Mucosa of stomach (tissue), 1 donor: ENCODE measurements at regions not wholly inside any gene's neighbourhood (a gene's known extent, or its start where the extent isn't known, plus 50 kb on each side); places are given as distances from the start of the nearest gene placed in this dataset.

ENCODE experiments used
- H3K27me3 ChIP-seq: one replicate; pipeline ENCODE4 v1.7.0; 2013; ENCODE audit warnings: mild to moderate bottlenecking, low read length; ENCODE audit not compliant: control insufficient read depth, insufficient read depth
- H3K36me3 ChIP-seq: one replicate; pipeline ENCODE4 v1.7.0; 2013; ENCODE audit warnings: low read length; ENCODE audit not compliant: control insufficient read depth, insufficient read depth
- H3K4me1 ChIP-seq: one replicate; pipeline ENCODE4 v1.7.0; 2013; ENCODE audit warnings: mild to moderate bottlenecking, low read length; ENCODE audit not compliant: control insufficient read depth, insufficient read depth
- H3K4me3 ChIP-seq: one replicate; pipeline ENCODE4 v1.7.0; 2013; ENCODE audit warnings: low read length
- H3K9ac ChIP-seq: one replicate; pipeline ENCODE4 v1.7.0; 2013; ENCODE audit warnings: mild to moderate bottlenecking, low read length, moderate library complexity
- H3K9me3 ChIP-seq: one replicate; pipeline ENCODE4 v1.7.0; 2013; ENCODE audit warnings: mild to moderate bottlenecking, low read length, moderate library complexity; ENCODE audit not compliant: control insufficient read depth
- donor health status: Pancreatic carcinoma.

DNA sequence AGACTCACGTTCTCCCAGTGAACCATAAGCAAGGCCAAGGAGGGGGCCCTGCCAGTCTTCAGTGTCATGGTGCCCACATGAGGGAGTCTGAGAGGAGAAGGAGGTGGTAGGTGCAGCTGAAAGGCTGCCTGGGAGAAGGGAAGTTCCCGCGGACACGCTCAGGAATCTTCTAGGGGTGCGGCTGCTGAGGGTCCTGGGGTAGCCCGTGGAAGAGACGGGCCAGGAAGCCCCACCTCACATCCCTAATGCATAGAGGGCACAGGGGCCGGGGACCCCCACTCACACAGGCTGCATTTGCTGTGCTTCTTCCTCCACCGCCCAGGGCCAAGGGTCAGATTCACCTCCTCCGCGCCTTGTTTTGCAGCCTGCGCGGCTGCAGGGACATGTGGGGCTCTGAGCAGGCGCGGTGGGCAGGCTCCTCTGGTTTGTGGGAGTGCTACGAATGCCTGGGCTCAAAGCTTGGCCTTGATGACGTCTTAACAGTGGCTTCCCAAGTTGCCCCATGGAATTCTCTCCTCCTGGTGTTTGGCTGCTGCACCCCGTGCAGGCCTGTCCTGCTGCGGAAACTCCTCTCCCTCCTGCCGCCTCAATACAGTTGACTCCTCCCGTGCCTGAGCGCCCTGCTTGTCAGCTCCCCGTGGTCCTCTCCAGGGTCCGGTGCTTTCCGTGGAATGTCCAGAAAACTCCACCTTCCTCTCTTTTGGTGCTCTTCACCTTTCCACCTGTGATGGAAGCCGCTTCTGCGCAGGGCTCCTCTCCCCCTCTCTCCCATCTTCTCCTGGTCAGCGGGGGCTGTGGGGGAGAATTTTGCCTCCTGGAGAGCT is 95.7 kb downstream of the VAPA start:
- no peak overlapping the region for H3K4me3 ChIP-seq
- no peaks in the 10 kb centered on the region for H3K4me1 ChIP-seq
- no peak overlapping the region for H3K9ac ChIP-seq
- H3K36me3 ChIP-seq = no peaks in the 10 kb centered on the region
- no peaks in the 10 kb centered on the region for H3K9me3 ChIP-seq
- H3K27me3 ChIP-seq = no peaks in the 10 kb centered on the region

DNA sequence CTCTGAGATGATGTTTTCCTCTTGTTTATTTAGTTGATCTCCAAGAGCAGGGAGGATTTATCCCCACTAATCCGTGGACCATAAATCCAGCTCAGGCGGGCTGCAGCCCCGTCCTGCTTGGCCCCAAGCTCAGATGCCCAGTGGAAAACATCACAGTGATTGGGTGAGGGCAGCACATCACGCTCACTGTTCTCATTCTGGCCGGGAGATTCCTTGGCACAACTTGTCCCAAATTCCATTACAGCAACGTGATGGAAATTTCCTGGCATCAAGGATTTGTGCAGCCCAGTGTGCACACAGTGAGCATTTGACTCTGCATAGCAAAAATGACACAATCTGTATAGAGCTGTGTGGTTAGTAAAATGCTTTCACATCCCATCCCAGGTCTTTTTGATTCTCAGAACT is 96.8 kb downstream of the VAPA start:
- Histone ChIP-seq H3K4me1 (no peaks in the 10 kb centered on the region), H3K9me3 (no peaks in the 10 kb centered on the region), H3K36me3 (no peaks in the 10 kb centered on the region), H3K4me3 (no peak overlapping the region), H3K27me3 (no peaks in the 10 kb centered on the region), H3K9ac (no peak overlapping the region)

DNA sequence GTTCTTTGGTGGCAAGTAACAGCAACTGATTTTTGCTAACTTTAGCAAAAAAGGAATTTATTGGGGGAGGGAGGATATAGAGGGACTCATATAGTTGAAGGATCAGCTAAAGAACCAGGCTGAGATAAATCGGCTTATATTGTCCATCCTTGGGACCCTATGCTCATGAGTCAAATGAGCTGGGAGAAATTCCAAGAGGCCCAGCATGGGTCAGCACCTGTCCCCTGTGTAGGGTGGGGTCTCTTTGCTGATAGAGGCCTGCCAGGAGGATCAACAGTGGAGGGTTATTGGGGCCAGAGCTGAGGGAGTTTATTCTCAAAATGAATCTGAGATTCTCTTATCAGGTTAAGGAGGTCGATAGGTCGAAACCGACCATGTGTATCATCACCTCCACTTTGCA is 97.2 kb downstream of the VAPA start:
- Histone ChIP-seq H3K4me1 (no peaks in the 10 kb centered on the region), H3K27me3 (no peaks in the 10 kb centered on the region), H3K4me3 (no peak overlapping the region), H3K9ac (peak overlapping the region; percentile 16), H3K9me3 (no peaks in the 10 kb centered on the region), H3K36me3 (no peaks in the 10 kb centered on the region)

DNA sequence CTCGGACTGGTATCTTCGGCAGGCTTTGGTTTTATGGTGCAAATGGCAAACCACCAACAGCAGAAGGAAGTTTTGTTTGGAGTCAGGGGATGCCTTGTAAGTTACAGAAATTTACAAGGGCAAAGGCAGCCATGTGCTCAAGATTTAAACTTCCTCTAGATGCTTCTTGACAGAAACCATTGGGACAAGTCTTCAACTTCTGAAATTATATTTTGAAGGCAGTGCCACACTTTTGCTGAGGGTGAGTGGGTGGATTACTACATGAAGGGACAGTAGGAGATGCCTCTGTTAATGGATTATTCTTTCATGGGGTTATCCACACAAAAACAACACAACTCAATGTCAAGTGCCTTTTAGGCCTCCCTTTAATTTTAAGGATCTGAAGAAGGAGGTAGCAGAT is 97.9 kb downstream of the VAPA start:
- Histone ChIP-seq H3K9ac (no peak overlapping the region), H3K27me3 (no peaks in the 10 kb centered on the region), H3K9me3 (no peaks in the 10 kb centered on the region), H3K4me1 (no peaks in the 10 kb centered on the region), H3K4me3 (no peak overlapping the region), H3K36me3 (no peaks in the 10 kb centered on the region)

DNA sequence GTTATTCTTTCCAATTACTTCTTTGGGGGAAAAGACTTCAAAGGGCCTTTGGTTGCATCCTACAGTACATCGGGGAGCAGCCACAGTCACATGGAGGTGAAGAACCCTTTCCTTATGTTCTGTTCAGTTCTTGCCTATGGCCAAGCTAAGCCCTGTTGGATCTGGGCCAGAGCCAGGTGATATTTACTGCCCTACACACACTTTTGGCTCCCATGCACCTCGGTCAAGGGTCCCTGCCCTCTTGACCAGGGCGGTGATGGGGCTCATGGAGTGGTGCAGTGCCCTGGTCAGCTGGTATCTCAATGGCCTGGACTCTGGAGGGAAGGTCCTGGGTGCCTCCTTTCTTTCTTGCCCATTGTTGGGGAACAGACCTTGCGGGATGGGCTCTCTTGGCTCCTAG is 98.7 kb downstream of the VAPA start:
- Histone ChIP-seq H3K4me3 (no peak overlapping the region), H3K4me1 (no peaks in the 10 kb centered on the region), H3K9me3 (no peaks in the 10 kb centered on the region), H3K27me3 (no peaks in the 10 kb centered on the region), H3K36me3 (no peaks in the 10 kb centered on the region), H3K9ac (no peak overlapping the region)

DNA sequence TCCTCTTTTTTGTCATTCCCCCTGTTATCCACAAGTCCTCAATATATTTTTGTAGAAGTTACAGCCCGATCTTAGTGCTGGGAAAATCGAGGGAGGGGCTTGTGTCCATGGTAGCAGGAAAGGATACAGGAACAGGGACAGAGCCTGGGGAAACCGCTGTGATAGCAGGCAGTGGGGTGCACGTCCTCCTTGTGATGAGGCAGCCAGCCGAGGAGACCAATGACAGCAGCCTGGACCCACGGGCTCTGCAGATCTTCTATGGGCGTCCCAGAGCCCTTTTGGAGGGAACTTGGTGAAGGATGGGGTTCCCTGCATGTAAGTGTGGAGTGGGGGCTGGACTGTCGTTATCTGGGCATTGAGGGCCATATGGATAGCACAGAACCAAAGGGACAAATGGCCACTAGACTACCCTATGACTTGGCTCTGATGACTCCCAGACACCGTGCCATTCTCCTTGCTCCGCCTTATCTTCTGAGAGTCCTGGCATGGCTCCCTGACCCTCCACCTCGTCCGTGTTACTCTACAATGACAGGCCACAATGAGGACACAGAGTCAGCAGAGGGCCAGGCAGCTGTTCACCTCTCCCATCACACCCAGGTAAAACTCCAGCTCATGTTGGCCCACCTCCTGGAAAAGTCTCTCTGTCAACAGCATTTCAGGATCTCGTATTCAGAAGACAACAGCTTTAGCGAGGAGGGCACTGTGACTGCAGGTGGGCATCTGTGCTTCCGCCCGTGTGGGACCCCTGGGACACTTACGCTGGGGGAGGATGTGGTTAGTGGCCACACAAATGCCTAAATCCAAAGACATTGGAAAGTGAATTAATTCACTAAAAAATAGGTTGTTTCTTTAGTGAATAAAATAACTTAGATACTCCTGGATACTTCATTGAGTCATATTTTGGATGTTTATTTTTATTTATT is 100.1 kb downstream of the VAPA start:
- Histone ChIP-seq H3K27me3 (no peaks in the 10 kb centered on the region), H3K36me3 (no peaks in the 10 kb centered on the region), H3K4me3 (no peak overlapping the region), H3K4me1 (no peaks in the 10 kb centered on the region), H3K9me3 (no peaks in the 10 kb centered on the region), H3K9ac (no peak overlapping the region)

DNA sequence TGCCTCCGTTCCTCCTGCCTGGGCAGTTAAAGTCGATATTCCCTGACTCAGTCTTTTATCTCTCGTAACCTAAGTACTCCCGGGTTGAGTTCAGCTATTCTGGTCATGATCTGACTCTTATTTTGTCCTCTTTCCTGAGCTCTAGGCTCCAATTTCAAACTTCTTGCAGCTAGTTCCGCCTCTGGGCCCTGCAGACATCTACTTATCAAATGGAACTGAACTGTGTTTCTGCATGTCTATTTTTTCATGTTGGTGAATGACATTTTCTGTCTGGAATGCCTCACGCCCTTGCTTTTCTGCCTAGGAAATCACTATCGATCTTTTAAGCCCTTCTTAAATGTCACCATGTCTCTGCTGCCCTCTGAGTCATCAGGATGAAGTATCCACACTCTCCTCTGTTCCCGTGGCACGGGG is 101.5 kb downstream of the VAPA start:
- no peak overlapping the region for H3K9ac ChIP-seq
- no peak overlapping the region for H3K4me3 ChIP-seq
- H3K4me1 ChIP-seq = no peaks in the 10 kb centered on the region
- no peaks in the 10 kb centered on the region for H3K9me3 ChIP-seq
- no peaks in the 10 kb centered on the region for H3K27me3 ChIP-seq
- H3K36me3 ChIP-seq = no peaks in the 10 kb centered on the region

DNA sequence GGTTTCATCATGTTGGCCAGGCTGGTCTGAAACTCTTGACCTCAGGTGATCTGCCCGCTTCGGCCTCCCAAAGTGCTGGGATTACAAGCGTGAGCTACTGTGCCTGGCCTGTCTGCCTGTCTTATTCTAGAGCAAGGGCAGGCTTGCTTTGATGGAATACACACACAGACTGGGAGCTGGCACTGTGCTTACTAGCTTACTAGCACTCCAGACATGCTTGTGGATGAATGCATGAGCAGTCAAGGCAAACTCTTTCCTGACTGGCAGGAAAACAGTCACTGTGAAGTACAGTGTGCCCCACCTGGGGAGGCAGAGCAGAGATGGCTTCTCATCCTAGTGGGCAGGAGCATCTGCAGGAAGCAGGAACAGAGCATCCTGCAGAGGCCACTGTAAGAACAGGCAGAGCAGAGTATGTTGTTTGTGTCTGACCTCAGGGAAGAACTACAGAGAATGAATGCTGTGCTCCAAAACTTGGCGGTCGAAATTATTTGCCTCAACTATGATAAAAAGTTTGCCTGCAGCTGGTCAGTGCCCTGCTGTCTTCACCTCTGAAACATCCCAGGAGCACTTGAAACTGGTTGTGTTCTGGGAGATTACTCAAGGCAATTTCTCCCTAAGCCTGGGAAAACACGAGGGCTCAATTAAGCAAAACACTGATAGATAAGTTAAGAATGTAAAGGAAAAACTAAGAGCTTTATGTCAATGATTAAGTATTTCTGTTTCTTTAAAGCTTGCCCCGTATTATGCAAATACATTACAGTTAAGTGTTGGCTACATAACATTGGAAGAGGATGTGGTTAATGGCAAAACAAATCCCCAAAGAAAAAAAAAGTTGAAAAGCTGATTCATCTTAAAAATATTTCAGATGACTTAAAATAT is 102.4 kb downstream of the VAPA start:
- H3K4me1 ChIP-seq = no peaks in the 10 kb centered on the region
- H3K9ac ChIP-seq = no peak overlapping the region
- no peaks in the 10 kb centered on the region for H3K27me3 ChIP-seq
- H3K9me3 ChIP-seq = no peaks in the 10 kb centered on the region
- H3K4me3 ChIP-seq = no peak overlapping the region
- H3K36me3 ChIP-seq = no peaks in the 10 kb centered on the region

DNA sequence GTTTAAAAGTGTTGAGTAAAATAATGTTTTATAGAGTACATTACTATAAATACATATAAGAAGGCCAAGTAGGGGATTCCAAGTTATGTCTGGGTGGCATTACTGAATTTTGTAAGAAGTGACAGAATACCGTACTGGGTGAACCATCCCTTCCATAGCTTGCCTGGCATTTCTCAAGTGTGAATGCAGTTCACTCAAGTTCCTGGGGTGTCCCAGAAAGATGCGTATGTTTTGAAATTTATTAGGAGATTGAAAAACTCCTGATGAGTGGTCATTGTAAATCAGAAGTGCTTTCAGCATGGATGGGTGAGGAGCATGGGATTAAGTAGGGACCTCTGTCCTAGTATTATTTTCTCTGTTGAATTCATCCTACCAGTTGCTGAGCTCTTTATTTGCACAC is 103.2 kb downstream of the VAPA start:
- Histone ChIP-seq H3K27me3 (no peaks in the 10 kb centered on the region), H3K4me1 (no peaks in the 10 kb centered on the region), H3K9me3 (no peaks in the 10 kb centered on the region), H3K9ac (no peak overlapping the region), H3K4me3 (no peak overlapping the region), H3K36me3 (no peaks in the 10 kb centered on the region)

DNA sequence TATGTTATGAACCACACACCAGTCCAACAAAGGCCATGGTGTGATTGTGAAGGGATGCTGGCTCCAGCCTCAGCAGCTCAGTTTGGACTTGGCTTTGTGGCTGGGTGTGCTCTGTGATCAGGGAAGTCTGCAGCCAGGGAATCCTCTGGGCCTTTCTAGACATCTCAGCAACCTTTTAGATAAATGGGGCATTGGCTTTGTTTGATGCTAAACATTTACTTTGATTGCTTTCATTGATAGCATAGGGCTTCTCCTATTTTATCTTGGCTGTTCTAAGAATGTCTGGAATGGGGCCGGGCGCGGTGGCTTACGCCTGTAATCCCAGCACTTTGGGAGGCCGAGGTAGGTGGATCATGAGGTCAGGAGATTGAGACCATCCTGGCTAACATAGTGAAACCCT is 104.5 kb downstream of the VAPA start:
- Histone ChIP-seq H3K27me3 (no peaks in the 10 kb centered on the region), H3K9ac (no peak overlapping the region), H3K4me3 (no peak overlapping the region), H3K9me3 (no peaks in the 10 kb centered on the region), H3K36me3 (no peaks in the 10 kb centered on the region), H3K4me1 (no peaks in the 10 kb centered on the region)

DNA sequence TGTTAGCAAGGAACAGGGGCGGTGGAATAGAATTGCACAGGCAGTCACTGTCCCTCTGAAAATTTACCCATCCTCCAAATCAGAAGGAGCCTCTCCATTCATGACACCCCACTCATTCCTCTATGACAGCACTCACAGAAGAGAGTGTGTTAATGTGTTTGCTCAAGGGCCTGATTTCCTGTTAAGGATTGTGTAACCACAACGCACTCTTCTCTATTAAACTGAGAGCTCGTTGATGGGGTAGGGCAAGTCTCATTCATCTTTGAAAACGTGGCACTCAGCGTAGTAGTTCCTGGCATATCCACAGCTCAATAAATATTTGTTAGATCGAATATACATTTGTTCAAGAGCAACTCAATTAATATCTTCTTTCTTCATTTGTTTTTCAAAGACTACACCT is 106.4 kb downstream of the VAPA start:
- H3K9me3 ChIP-seq = no peaks in the 10 kb centered on the region
- no peak overlapping the region for H3K4me3 ChIP-seq
- H3K36me3 ChIP-seq = no peaks in the 10 kb centered on the region
- no peak overlapping the region for H3K9ac ChIP-seq
- no peaks in the 10 kb centered on the region for H3K4me1 ChIP-seq
- H3K27me3 ChIP-seq = no peaks in the 10 kb centered on the region
